Heart right ventricle (tissue), 16 donors: ENCODE measurements at regions not wholly inside any gene's neighbourhood (a gene's known extent, or its start where the extent isn't known, plus 50 kb on each side); places are given as distances from the start of the nearest gene placed in this dataset.

Source experiments
- ATAC-seq, 8 donors: fragments of 200-7000 bp; cut with Tn5 transposase; one replicate each; pipeline ENCODE4 v1.9.1; 2020; ENCODE audit warnings: mild to moderate bottlenecking in 8 of 8, moderate library complexity in 8 of 8, moderate number of reproducible peaks in 1 of 8
- DNase-seq, 2 donors: peaks; one replicate each; pipeline ENCODE4 v3.0.0-alpha.2; 2020
- H3K27ac ChIP-seq, 10 donors: fragments of 200-600 bp; sonication (generic) in 2 of 10; one replicate each; pipeline versions ENCODE4 v1.5.0 to v1.8.0; 2020 to 2022; ENCODE audit warnings: mild to moderate bottlenecking in 3 of 10
- H3K27me3 ChIP-seq, 7 donors: fragments of 200-600 bp; one replicate each; pipeline ENCODE4 v1.8.0; 2021 to 2022; ENCODE audit warnings: mild to moderate bottlenecking in 2 of 7
- H3K36me3 ChIP-seq, 9 donors: fragments of 200-600 bp; sonication (generic) in 1 of 9; one replicate each; pipeline versions ENCODE4 v1.5.0 to v1.8.0; 2020 to 2022; ENCODE audit warnings: mild to moderate bottlenecking in 2 of 9
- H3K4me1 ChIP-seq, 9 donors: fragments of 200-600 bp; sonication (generic) in 1 of 9; one replicate each; pipeline versions ENCODE4 v1.5.0 to v1.8.0; 2020 to 2022; ENCODE audit warnings: mild to moderate bottlenecking in 4 of 9
- H3K4me3 ChIP-seq, 10 donors: fragments of 200-600 bp; sonication (generic) in 2 of 10; one replicate each; pipeline versions ENCODE4 v1.5.0 to v1.8.0; 2020 to 2022; ENCODE audit warnings: mild to moderate bottlenecking in 7 of 10, moderate library complexity in 2 of 10
- H3K9me3 ChIP-seq, 11 donors: fragments of 200-600 bp in 10 of 11; sonication (generic) in 2 of 11; one replicate each; pipeline versions ENCODE4 v1.5.0 to v1.8.0; 2013 to 2022; ENCODE audit warnings: mild to moderate bottlenecking in 2 of 11, control low read depth in 1 of 11, moderate library complexity in 1 of 11
- CTCF ChIP-seq, 9 donors: fragments of 200-600 bp; sonication (generic) in 2 of 9; IDR thresholded peaks; one replicate each; pipeline versions ENCODE4 v1.5.0 to v1.8.0; 2021 to 2022; ENCODE audit warnings: antibody characterized with exemption in 9 of 9, mild to moderate bottlenecking in 5 of 9, moderate library complexity in 1 of 9
- whole genome bisulfite sequencing, 2 donors: extraction: QIAGEN DNeasy Blood & Tissue Kit; methylation state at CpG; one replicate each; pipeline ENCODE4 v1.1.7; 2013; ENCODE audit warnings: inconsistent platforms in 1 of 2; 5-methylcytosine and 5-hydroxymethylcytosine counted together
- intact Hi-C, 10 donors: fragments of 100-400 bp; cut with DNase I; formaldehyde crosslinking; loops; one replicate each; pipeline versions ENCODE4 v1.11.1 to v1.14.2; 2022
- donor health status: Arrhythmogenic right ventricular cardiomyopathy.
- donor health status: ischemic (EF 13 %, LVEDD 7.1; RV severe dilation, severe dysfunction).
- donor health status: healthy with polysubstance abuse.
- donor health status: DM: no; HTN: yes; CAD: no.
- donor health status: DM: no; HTN: no; CAD: no.
- donor health status: ischemic (EF 25% LVEDD 6.9; RV normal size, moderate dysfunction).
- donor health status: ischemic (EF 25% LVEDD 5.7; RV mildly dilated, moderate dysfunction).
- donor health status: healthy.
- donor health status: DM: yes; HTN: yes; CAD: no.
- donor health status: Ischemic cardiomyopathy.
- donor health status: ischemic (EF 35%, LVEDD 5.7; RV mildly dilated, moderate dysfunction).
- donor health status: nonischemic (EF 11% LVEDD 7.7; RV severe dilation, severe dysfunction).
- donor health status: DM: yes; HTN: yes; CAD: no.
- donor health status: PGD.
- donor health status: ischemic (EF 29% LVEDD 5.4; RV normal size, mild dysfunction).
- donor health status: nonischemic (EF 23%, LVEDD 6.1; RV moderate dilation, normal function).

DNA sequence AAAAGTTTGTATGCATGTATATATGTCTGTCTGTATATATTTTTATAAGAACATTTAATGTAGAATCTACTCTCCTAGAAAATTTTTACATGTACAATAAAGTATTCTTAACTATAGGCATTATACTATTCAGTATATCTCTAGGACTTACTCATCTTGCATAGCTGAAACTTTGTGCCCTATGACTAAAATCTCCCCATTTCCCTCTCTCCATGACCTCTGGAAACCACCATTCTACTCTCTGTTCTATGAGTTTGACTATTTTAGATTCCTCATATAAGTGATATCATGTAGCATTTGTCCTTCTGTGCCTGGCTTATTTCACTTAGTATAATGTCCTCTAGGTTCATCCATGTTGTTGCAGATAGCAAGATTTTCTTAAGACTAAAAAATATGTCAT, 205.1 kb upstream of the SMLR1 start:
- H3K27me3 ChIP-seq = no peaks in the 10 kb centered on the region
- H3K36me3 ChIP-seq = no peaks in the 10 kb centered on the region
- DNase-seq = no peak
- intact Hi-C loops = no loop called here
- TF ChIP-seq CTCF (IDR thresholded peaks at IDR 0.05) = no peak
- H3K9me3 ChIP-seq = peaks cover 0 to 21% (median 7%) of the 10 kb centered on the region in 11 donors
- no peaks in the 10 kb centered on the region for H3K4me1 ChIP-seq
- no peak for ATAC-seq
- no peak overlapping the region for H3K4me3 ChIP-seq
- no peak overlapping the region for H3K27ac ChIP-seq

DNA sequence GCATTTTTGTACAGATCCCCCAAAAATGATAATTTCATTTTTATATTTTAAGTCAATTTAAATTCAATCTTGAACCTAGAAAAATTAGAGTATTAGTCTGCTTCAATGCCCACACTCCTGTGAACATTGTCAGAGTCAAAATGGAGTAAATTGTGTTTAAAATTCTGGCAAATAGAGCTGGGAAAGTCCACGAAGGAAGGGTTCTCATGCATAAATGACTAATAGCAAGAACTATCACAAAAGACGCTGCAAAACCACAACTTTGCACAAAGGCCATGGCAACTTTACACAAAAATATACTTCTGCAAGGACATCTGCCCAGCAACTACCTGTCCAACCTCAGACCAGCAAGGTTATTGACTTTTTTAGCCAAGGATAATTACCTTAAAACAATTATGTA, 203.2 kb upstream of the SMLR1 start:
- no peak for TF ChIP-seq CTCF (IDR thresholded peaks at IDR 0.05)
- 77 to 88% methylated on average over 2 of the region's 2 CpGs for WGBS, 2 donors
- intact Hi-C loops = no loop called here
- Histone ChIP-seq H3K27me3 (no peaks in the 10 kb centered on the region), H3K9me3 (peaks cover 0 to 21% (median 7%) of the 10 kb centered on the region in 11 donors), H3K36me3 (no peaks in the 10 kb centered on the region), H3K27ac (no peak overlapping the region), H3K4me3 (no peak overlapping the region), H3K4me1 (no peaks in the 10 kb centered on the region)
- ATAC-seq = no peak
- no peak for DNase-seq

GRCh38 chr6:130625825-130626527, 201.2 kb upstream of the SMLR1 start:
- Histone ChIP-seq H3K27ac (no peak overlapping the region), H3K27me3 (no peaks in the 10 kb centered on the region), H3K36me3 (no peaks in the 10 kb centered on the region), H3K9me3 (peaks cover 0 to 21% (median 7%) of the 10 kb centered on the region in 11 donors), H3K4me1 (no peaks in the 10 kb centered on the region), H3K4me3 (no peak overlapping the region)
- whole genome bisulfite sequencing, 2 donors = 71 to 74% methylated on average over 3 of the region's 3 CpGs
- intact Hi-C loops = no loop called here
- no peak for TF ChIP-seq CTCF (IDR thresholded peaks at IDR 0.05)
- ATAC-seq (no peak), DNase-seq (no peak)

DNA sequence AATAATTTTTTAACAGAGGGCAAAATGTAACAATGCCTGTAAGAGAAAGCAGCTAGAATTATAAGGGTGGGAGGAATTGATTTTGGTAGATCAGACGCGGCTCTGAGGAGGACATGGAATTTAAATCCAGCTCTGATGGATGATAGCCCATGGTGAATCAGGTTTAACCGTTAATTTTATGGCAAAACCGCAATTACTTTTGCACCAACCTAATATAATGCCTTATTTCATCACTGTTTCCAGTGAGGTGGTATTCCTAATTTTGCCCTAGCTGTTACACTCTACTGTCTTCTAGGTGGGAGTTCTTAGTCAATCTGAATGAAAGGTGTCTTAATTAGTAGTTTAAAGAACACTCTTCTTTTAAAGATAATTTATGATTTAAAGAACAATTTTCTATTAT, 198.3 kb upstream of the SMLR1 start:
- no peaks in the 10 kb centered on the region for H3K4me1 ChIP-seq
- intact Hi-C loops = no loop called here
- DNase-seq = no peak
- TF ChIP-seq CTCF (IDR thresholded peaks at IDR 0.05) = no peak
- 94 to 96% methylated on average over 4 of the region's 4 CpGs for WGBS, 2 donors
- no peaks in the 10 kb centered on the region for H3K36me3 ChIP-seq
- no peak overlapping the region for H3K27ac ChIP-seq
- no peaks in the 10 kb centered on the region for H3K27me3 ChIP-seq
- H3K9me3 ChIP-seq = peaks cover 0 to 10% (median 0%) of the 10 kb centered on the region in 11 donors
- no peak overlapping the region for H3K4me3 ChIP-seq
- no peak for ATAC-seq
